Activated naive CD8-positive, alpha-beta T cell treated with anti-CD3 and anti-CD28 coated beads for 36 hours (primary cell): ENCODE measurements at regions not wholly inside any gene's neighbourhood (a gene's known extent, or its start where the extent isn't known, plus 50 kb on each side); places are given as distances from the start of the nearest gene placed in this dataset.

Experiments
- DNase-seq: peaks from one replicate; pipeline ENCODE4 v3.0.0; 2021
- H3K27ac Mint-ChIP-seq: one replicate; pipeline ENCODE4 v1.8.0; 2022; ENCODE audit warnings: mild to moderate bottlenecking, moderate library complexity, mixed read lengths
- H3K27me3 Mint-ChIP-seq: one replicate; pipeline ENCODE4 v1.8.0; 2022; ENCODE audit warnings: mild to moderate bottlenecking, mixed read lengths
- H3K36me3 Mint-ChIP-seq: one replicate; pipeline ENCODE4 v1.8.0; 2021; ENCODE audit warnings: mild to moderate bottlenecking, mixed read lengths
- H3K4me1 Mint-ChIP-seq: one replicate; pipeline ENCODE4 v1.8.0; 2021; ENCODE audit warnings: mixed read lengths
- H3K4me3 Mint-ChIP-seq: one replicate; pipeline ENCODE4 v1.8.0; 2022; ENCODE audit warnings: mild to moderate bottlenecking, moderate library complexity, mixed read lengths
- H3K9me3 Mint-ChIP-seq: one replicate; pipeline ENCODE4 v1.8.0; 2022; ENCODE audit warnings: mixed read lengths

DNA sequence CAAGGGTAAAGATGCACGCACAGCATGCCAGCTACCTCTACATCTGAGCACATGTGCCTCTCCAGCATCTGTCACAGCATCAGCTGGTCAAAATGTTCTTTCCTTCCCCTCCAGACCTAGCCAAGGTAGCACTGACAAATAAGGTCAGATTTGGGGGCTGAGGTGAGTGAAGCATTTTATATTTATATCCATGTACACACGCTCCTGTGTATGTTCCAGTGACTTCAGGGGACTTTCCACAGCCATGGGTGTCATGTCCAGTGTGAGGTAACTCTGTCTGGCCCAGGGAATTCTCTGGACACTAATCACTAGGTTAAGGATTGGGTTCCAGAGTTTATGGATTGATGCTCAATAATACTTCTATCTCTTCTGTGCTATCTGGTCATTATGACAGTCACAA is 165.2 kb upstream of the TP63 start:
- no peak overlapping the region for H3K4me3 Mint-ChIP-seq
- H3K4me1 Mint-ChIP-seq = no peaks in the 10 kb centered on the region
- no peak for DNase-seq
- H3K27me3 Mint-ChIP-seq = no peaks in the 10 kb centered on the region
- H3K27ac Mint-ChIP-seq = no peak overlapping the region
- no peaks in the 10 kb centered on the region for H3K36me3 Mint-ChIP-seq
- peaks cover 1% of the 10 kb centered on the region for H3K9me3 Mint-ChIP-seq

- no peak for DNase-seq
- peaks cover 1% of the 10 kb centered on the region for H3K9me3 Mint-ChIP-seq
- H3K4me3 Mint-ChIP-seq = no peak overlapping the region
- no peak overlapping the region for H3K27ac Mint-ChIP-seq
- H3K4me1 Mint-ChIP-seq = no peaks in the 10 kb centered on the region
- no peaks in the 10 kb centered on the region for H3K36me3 Mint-ChIP-seq
- H3K27me3 Mint-ChIP-seq = no peaks in the 10 kb centered on the region
Measured at GRCh38 chr3:189467451-189467850, 163.7 kb upstream of the TP63 start.

DNA sequence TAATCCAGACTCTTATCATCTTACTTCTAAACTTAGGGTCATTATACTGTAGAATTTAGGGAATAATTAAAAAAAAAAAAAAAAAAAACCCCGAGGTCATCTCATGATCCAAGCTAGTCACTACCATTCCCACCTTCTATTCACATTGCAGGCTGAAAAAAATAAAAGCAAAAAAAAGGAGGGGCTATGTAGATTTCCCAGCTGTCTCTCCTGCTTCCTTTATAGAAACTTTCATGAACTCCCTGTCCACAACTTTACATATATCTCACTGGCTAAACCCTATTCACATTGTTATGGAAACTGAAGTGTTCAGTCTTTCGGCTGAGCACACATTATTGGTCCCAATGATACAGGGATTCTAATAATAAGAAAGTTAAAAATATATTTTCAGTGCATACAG is 156.2 kb upstream of the TP63 start:
- no peak overlapping the region for H3K4me3 Mint-ChIP-seq
- H3K4me1 Mint-ChIP-seq = no peaks in the 10 kb centered on the region
- H3K9me3 Mint-ChIP-seq = no peaks in the 10 kb centered on the region
- DNase-seq = no peak
- H3K27me3 Mint-ChIP-seq = no peaks in the 10 kb centered on the region
- H3K36me3 Mint-ChIP-seq = no peaks in the 10 kb centered on the region
- no peak overlapping the region for H3K27ac Mint-ChIP-seq

DNA sequence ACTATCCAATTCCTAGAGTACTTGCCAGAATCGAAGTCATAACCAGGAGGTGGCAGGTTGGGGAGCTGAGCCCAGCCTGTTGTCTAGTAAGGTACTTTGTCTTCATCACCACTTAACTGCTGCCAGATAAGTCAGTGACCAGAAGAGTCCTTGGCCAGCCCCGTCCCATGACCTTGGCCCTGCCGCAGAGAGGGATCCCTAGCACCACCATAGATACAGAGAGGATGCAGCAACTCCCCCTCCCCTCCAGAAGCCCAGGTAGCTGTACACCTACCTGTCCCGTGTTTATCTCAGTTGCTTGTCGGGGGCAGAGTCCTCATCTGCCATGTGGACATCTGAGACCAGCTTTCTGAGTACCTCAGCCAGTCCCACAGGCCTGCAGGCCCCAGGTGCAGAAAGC is 153.6 kb upstream of the TP63 start:
- Mint-ChIP-seq H3K27me3 (no peaks in the 10 kb centered on the region), H3K4me1 (no peaks in the 10 kb centered on the region), H3K9me3 (peaks cover 1% of the 10 kb centered on the region)

DNA sequence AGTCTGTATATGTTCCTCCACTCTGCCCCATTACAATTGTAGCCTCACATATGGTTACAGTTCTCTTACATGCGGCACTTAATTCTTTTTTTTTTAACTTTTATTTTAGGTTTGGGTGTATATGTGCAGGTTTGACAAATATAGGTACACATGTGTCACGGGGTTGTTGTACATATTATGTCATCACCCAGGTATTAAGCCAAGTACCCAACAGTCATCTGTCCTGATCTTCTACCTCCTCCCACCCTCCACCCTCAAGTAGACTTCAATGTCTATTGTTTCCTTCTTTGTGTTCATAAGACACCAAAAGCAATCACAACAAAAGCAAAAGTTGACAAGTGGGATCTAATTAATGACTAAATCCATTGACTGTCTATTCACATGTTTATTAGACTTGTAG is 144.6 kb upstream of the TP63 start:
- H3K4me3 Mint-ChIP-seq = no peak overlapping the region
- H3K36me3 Mint-ChIP-seq = no peaks in the 10 kb centered on the region
- DNase-seq = no peak
- peaks cover 5% of the 10 kb centered on the region for H3K9me3 Mint-ChIP-seq
- H3K27me3 Mint-ChIP-seq = no peaks in the 10 kb centered on the region
- H3K4me1 Mint-ChIP-seq = peaks cover 3% of the 10 kb centered on the region
- H3K27ac Mint-ChIP-seq = no peak overlapping the region

More for the DNA sequence above, 153.6 kb upstream of the TP63 start:
- Mint-ChIP-seq H3K4me3 (no peak overlapping the region), H3K36me3 (no peaks in the 10 kb centered on the region), H3K27ac (no peak overlapping the region)
- no peak for DNase-seq

GRCh38 chr3:189488241-189488767 is 142.9 kb upstream of the TP63 start:
- peaks cover 4% of the 10 kb centered on the region for H3K9me3 Mint-ChIP-seq
- H3K27ac Mint-ChIP-seq = no peak overlapping the region
- no peak overlapping the region for H3K4me3 Mint-ChIP-seq
- H3K36me3 Mint-ChIP-seq = no peaks in the 10 kb centered on the region
- H3K27me3 Mint-ChIP-seq = no peaks in the 10 kb centered on the region
- H3K4me1 Mint-ChIP-seq = peaks cover 3% of the 10 kb centered on the region
- no peak for DNase-seq

DNA sequence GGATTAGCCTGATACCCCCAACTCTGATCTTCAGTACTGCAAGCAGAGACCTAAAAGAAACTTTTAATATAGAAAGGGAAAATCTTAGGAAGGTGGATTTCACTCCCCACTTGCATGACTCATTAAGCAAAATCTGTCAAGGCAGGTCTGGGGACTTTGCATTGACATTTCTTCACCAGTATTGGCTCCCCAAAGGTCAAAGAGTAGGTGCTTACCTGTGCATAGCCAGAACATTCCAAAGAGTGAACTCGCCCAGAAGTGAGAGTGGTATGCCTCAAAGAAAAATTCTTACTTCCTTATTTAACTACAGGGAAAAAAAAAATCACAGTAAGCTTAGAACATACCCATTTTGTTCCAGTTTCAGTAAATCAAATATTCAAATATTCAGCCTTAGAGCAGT is 140.9 kb upstream of the TP63 start:
- Mint-ChIP-seq H3K4me3 (no peak overlapping the region), H3K9me3 (peaks cover 4% of the 10 kb centered on the region), H3K4me1 (peaks cover 3% of the 10 kb centered on the region), H3K27me3 (no peaks in the 10 kb centered on the region), H3K36me3 (no peaks in the 10 kb centered on the region), H3K27ac (no peak overlapping the region)
- no peak for DNase-seq

- H3K4me3 Mint-ChIP-seq = no peak overlapping the region
Measured at GRCh38 chr3:189490749-189491148, 140.4 kb upstream of the TP63 start.

GRCh38 chr3:189491831-189492230 is 139.4 kb upstream of the TP63 start:
- no peaks in the 10 kb centered on the region for H3K36me3 Mint-ChIP-seq
- no peak overlapping the region for H3K27ac Mint-ChIP-seq
- no peaks in the 10 kb centered on the region for H3K9me3 Mint-ChIP-seq
- H3K4me3 Mint-ChIP-seq = no peak overlapping the region
- H3K4me1 Mint-ChIP-seq = peaks cover 3% of the 10 kb centered on the region
- H3K27me3 Mint-ChIP-seq = no peaks in the 10 kb centered on the region
- DNase-seq = no peak

More at GRCh38 chr3:189490749-189491148, 140.4 kb upstream of the TP63 start:
- Mint-ChIP-seq H3K9me3 (peaks cover under 1% of the 10 kb centered on the region), H3K4me1 (peaks cover 3% of the 10 kb centered on the region), H3K27ac (no peak overlapping the region), H3K27me3 (no peaks in the 10 kb centered on the region), H3K36me3 (no peaks in the 10 kb centered on the region)
- DNase-seq = no peak

DNA sequence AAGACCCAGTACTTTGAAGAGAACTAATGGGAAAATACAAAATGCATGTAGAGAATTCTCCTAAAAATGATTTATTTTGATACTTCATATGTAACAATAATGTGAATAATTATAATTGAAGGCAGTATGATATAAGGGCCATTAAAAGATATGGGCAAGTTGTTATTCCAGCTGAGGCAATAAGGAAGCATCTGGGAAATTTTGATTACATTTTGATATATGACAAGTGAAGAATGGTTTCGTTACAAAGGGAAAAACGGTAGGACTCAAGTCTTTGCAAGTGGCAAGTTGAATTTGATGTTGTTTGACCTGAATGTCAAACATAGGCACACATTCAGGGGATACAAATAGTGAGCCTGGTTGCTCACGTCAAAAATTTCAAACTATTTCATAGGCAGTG is 137.9 kb upstream of the TP63 start:
- Mint-ChIP-seq H3K27ac (no peak overlapping the region), H3K4me3 (no peak overlapping the region), H3K4me1 (peaks cover 3% of the 10 kb centered on the region), H3K9me3 (no peaks in the 10 kb centered on the region), H3K36me3 (no peaks in the 10 kb centered on the region), H3K27me3 (no peaks in the 10 kb centered on the region)
- no peak for DNase-seq

- Mint-ChIP-seq H3K4me1 (peaks cover 3% of the 10 kb centered on the region), H3K9me3 (no peaks in the 10 kb centered on the region), H3K27me3 (no peaks in the 10 kb centered on the region), H3K27ac (no peak overlapping the region), H3K4me3 (no peak overlapping the region), H3K36me3 (no peaks in the 10 kb centered on the region)
- DNase-seq = no peak
Measured at GRCh38 chr3:189494632-189495031, 136.6 kb upstream of the TP63 start.

DNA sequence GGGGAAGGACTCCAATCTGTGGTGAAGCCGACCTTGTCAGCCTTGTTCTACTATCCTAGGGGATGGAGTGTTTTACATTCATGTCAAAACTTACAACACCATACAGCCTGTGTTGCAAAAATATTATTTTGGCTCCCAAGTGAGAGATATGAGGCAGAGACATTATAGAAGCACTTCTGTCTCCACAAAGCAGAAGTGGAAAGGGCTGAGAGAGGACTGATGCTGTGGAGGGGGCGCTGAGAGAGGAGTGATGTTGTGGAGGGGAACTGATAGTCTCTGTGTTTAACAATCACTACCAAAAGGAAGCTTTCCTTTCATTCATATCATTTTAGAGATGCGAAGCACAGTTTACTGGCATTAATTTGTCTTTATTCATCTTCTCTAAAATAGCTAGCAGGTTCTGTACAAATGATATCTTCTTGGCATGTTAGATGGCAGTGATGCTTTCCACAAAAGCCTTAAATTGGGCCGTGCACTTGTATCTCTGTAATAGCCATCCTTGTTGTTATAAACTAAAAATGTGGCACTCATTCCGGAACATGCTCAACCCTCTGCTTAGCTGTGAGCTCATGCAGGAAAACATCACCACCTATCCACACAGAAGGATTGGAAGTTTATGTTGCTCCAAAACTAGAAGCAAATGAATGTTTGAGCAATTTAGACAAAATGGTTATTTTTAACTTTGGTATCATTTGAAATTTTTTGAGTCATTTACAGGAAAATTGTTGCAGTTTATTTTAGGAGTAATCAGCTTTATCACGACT is 134.6 kb upstream of the TP63 start:
- no peaks in the 10 kb centered on the region for H3K4me1 Mint-ChIP-seq
- no peak overlapping the region for H3K27ac Mint-ChIP-seq
- no peak overlapping the region for H3K4me3 Mint-ChIP-seq
- H3K36me3 Mint-ChIP-seq = peaks cover 2% of the 10 kb centered on the region
- no peak for DNase-seq
- peaks cover 6% of the 10 kb centered on the region for H3K9me3 Mint-ChIP-seq
- H3K27me3 Mint-ChIP-seq = no peaks in the 10 kb centered on the region

DNA sequence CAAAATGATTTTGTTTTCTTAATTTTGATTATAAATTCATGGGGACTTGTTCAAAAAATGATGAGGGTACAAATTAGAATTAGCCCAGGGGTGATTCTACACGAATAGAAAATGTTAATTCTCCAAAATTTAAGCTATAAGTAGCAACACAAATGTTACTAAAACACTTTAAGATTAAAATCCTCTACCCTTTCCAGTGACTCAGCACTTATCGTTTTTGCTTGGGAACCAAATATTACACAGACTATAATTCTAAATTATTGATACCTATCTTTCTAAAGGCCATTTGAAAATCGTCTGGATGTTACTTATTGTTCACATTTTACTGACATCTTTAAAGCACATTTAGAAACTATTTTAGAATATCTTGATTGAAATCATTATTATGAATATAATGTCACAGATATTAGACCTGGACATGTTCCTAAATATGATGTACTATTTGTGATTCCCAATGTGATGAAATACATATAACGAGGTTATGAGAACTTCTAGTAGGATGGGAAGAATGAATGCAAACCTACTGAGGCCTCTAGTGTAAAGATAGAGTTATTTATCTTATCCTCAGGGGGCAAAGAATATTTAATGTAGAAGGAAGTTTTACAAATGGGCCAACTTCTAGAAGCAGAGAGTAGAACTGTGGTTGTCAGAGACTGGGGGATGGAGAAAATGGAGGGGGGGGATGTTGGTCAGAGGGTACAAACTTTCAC is 132.0 kb upstream of the TP63 start:
- Mint-ChIP-seq H3K36me3 (peaks cover 2% of the 10 kb centered on the region), H3K27me3 (no peaks in the 10 kb centered on the region), H3K4me1 (peaks cover 11% of the 10 kb centered on the region), H3K4me3 (no peak overlapping the region), H3K27ac (no peak overlapping the region), H3K9me3 (peaks cover 6% of the 10 kb centered on the region)
- no peak for DNase-seq

DNA sequence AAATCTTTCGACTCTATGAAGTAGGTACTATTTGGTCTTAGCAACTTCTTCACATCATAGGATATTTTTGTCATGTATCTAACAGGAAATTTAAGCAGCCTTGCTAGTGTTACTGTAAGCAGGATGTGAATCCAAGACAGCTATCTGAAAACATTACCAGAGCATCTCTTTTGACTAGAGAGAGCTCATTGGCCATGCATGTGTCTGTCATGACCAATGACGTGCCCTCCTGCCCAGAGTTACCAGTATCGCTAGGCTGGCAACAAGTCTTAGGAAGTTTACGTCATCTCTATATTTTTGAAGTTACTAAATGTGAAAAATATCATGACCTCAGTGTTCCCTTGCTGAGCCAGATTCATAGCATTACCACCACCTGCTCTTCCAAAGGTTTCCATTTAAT is 130.9 kb upstream of the TP63 start:
- H3K36me3 Mint-ChIP-seq = peaks cover 2% of the 10 kb centered on the region
- H3K4me3 Mint-ChIP-seq = no peak overlapping the region
- no peak overlapping the region for H3K27ac Mint-ChIP-seq
- H3K4me1 Mint-ChIP-seq = peaks cover 11% of the 10 kb centered on the region
- no peak for DNase-seq
- H3K27me3 Mint-ChIP-seq = no peaks in the 10 kb centered on the region
- peaks cover 6% of the 10 kb centered on the region for H3K9me3 Mint-ChIP-seq

GRCh38 chr3:189500798-189501495 is 130.2 kb upstream of the TP63 start:
- H3K27ac Mint-ChIP-seq = no peak overlapping the region
- DNase-seq = no peak
- H3K36me3 Mint-ChIP-seq = peaks cover 2% of the 10 kb centered on the region
- peaks cover 6% of the 10 kb centered on the region for H3K9me3 Mint-ChIP-seq
- H3K27me3 Mint-ChIP-seq = no peaks in the 10 kb centered on the region
- H3K4me3 Mint-ChIP-seq = no peak overlapping the region
- peaks cover 11% of the 10 kb centered on the region for H3K4me1 Mint-ChIP-seq
